ENCODE measurements at regions not wholly inside any gene's neighbourhood (a gene's known extent, or its start where the extent isn't known, plus 50 kb on each side); places are given as distances from the start of the nearest gene placed in this dataset.

GRCh38 chr9:82600536-82601292 is 462.2 kb downstream of the RASEF start:
- no peak for TF ChIP-seq CTCF (IDR thresholded peaks at IDR 0.05; ENCODE audit: control extremely low read depth, extremely low read depth)
- ATAC-seq (ENCODE audit: insufficient read depth, low FRiP score) (no peak), DNase-seq (no peak)
- 84 to 87% methylated on average over 10 of the region's 10 CpGs for WGBS, 2 donors
- Histone ChIP-seq H3K9me3 (ENCODE audit: control insufficient read depth in 4 of 4, insufficient read depth in 3 of 4, low read length in 3 of 4) (no peaks in the 10 kb centered on the region), H3K27me3 (ENCODE audit: control insufficient read depth in 3 of 3, insufficient read depth in 3 of 3, low read length in 2 of 3) (no peaks in the 10 kb centered on the region), H3K4me1 (ENCODE audit: control insufficient read depth in 5 of 5, insufficient read depth in 5 of 5, low read length in 5 of 5) (peaks cover 0 to 40% (median 25%) of the 10 kb centered on the region in 5 donors), H3K4me3 (no peak overlapping the region), H3K36me3 (ENCODE audit: control insufficient read depth in 4 of 4, insufficient read depth in 4 of 4, low read length in 4 of 4) (no peaks in the 10 kb centered on the region), H3K9ac (ENCODE audit: insufficient read depth in 1 of 2, low read length in 2 of 2) (no peak overlapping the region), H3K27ac (ENCODE audit: low read depth in 1 of 2, low read length in 1 of 2) (no peak overlapping the region)

GRCh38 chr9:82601293-82601771 is 461.6 kb downstream of the RASEF start:
- Histone ChIP-seq H3K27ac (ENCODE audit: low read depth in 1 of 2, low read length in 1 of 2) (no peak overlapping the region), H3K27me3 (ENCODE audit: control insufficient read depth in 3 of 3, insufficient read depth in 3 of 3, low read length in 2 of 3) (no peaks in the 10 kb centered on the region), H3K4me1 (ENCODE audit: control insufficient read depth in 5 of 5, insufficient read depth in 5 of 5, low read length in 5 of 5) (peaks cover 0 to 44% (median 26%) of the 10 kb centered on the region in 5 donors), H3K9ac (ENCODE audit: insufficient read depth in 1 of 2, low read length in 2 of 2) (no peak overlapping the region), H3K9me3 (ENCODE audit: control insufficient read depth in 4 of 4, insufficient read depth in 3 of 4, low read length in 3 of 4) (no peaks in the 10 kb centered on the region), H3K36me3 (ENCODE audit: control insufficient read depth in 4 of 4, insufficient read depth in 4 of 4, low read length in 4 of 4) (no peaks in the 10 kb centered on the region), H3K4me3 (no peak overlapping the region)
- ATAC-seq (ENCODE audit: insufficient read depth, low FRiP score) (no peak), DNase-seq (no peak)
- no peak for TF ChIP-seq CTCF (IDR thresholded peaks at IDR 0.05; ENCODE audit: control extremely low read depth, extremely low read depth)
- 79 to 85% methylated on average over 2 of the region's 2 CpGs for WGBS, 2 donors

- ATAC-seq (ENCODE audit: insufficient read depth, low FRiP score) (no peak), DNase-seq (peak; percentile 42 to 73 (median 67))
- Histone ChIP-seq H3K9ac (ENCODE audit: insufficient read depth in 1 of 2, low read length in 2 of 2) (no peak overlapping the region), H3K4me3 (no peak overlapping the region), H3K4me1 (ENCODE audit: control insufficient read depth in 5 of 5, insufficient read depth in 5 of 5, low read length in 5 of 5) (peaks cover 0 to 22% (median 6%) of the 10 kb centered on the region in 5 donors), H3K9me3 (ENCODE audit: control insufficient read depth in 4 of 4, insufficient read depth in 3 of 4, low read length in 3 of 4) (no peaks in the 10 kb centered on the region), H3K36me3 (ENCODE audit: control insufficient read depth in 4 of 4, insufficient read depth in 4 of 4, low read length in 4 of 4) (no peaks in the 10 kb centered on the region), H3K27ac (ENCODE audit: low read depth in 1 of 2, low read length in 1 of 2) (peak overlapping the region in 1 of 2 donors; percentile 33), H3K27me3 (ENCODE audit: control insufficient read depth in 3 of 3, insufficient read depth in 3 of 3, low read length in 2 of 3) (no peaks in the 10 kb centered on the region)
- WGBS, 2 donors: 31 to 48% methylated on average over 3 of the region's 3 CpGs
- no peak for TF ChIP-seq CTCF (IDR thresholded peaks at IDR 0.05; ENCODE audit: control extremely low read depth, extremely low read depth)
Measured at GRCh38 chr9:82604947-82605656, 457.8 kb downstream of the RASEF start.

Measured in lung (tissue), 11 donors.